Right renal cortex interstitium (tissue), 3 donors: ENCODE measurements at regions not wholly inside any gene's neighbourhood (a gene's known extent, or its start where the extent isn't known, plus 50 kb on each side); places are given as distances from the start of the nearest gene placed in this dataset.
"Not testable (repeated sequence)": the region's sequence is repeated elsewhere in the genome, so short reads cannot be mapped to it uniquely, and the experiment has no call there.

Source experiments
- DNase-seq, 3 donors: peaks; one replicate each; pipeline ENCODE4 v3.0.0-alpha.2; 2013; ENCODE audit warnings: low read depth in 3 of 3, low spot score in 2 of 3

GRCh38 chr2:138267161-138267901 is 234.2 kb upstream of the SPOPL start:
- DNase-seq: no peak

GRCh38 chr2:138267902-138268254 is 233.7 kb upstream of the SPOPL start:
- DNase-seq: no peak

- no peak for DNase-seq
Measured at GRCh38 chr2:138269765-138270164, 231.8 kb upstream of the SPOPL start.

- no peak for DNase-seq
Measured at GRCh38 chr2:138271467-138271866, 230.1 kb upstream of the SPOPL start.

- no peak for DNase-seq
Measured at GRCh38 chr2:138272524-138273195, 228.9 kb upstream of the SPOPL start.

- not testable (repeated sequence) for DNase-seq
Measured at GRCh38 chr2:138273280-138273679, 228.3 kb upstream of the SPOPL start.

GRCh38 chr2:138274421-138275291 is 226.9 kb upstream of the SPOPL start:
- no peak for DNase-seq

GRCh38 chr2:138275292-138275690 is 226.3 kb upstream of the SPOPL start:
- no peak for DNase-seq

- no peak for DNase-seq
Measured at GRCh38 chr2:138275881-138276280, 225.7 kb upstream of the SPOPL start.

GRCh38 chr2:138276339-138276738 is 225.2 kb upstream of the SPOPL start:
- no peak for DNase-seq

GRCh38 chr2:138277062-138277461 is 224.5 kb upstream of the SPOPL start:
- no peak for DNase-seq

GRCh38 chr2:138279871-138280270 is 221.7 kb upstream of the SPOPL start:
- DNase-seq: no peak

GRCh38 chr2:138280999-138281695 is 220.4 kb upstream of the SPOPL start:
- no peak for DNase-seq

GRCh38 chr2:138282014-138282672 is 219.4 kb upstream of the SPOPL start:
- no peak for DNase-seq

- no peak for DNase-seq
Measured at GRCh38 chr2:138291805-138292204, 209.8 kb upstream of the SPOPL start.

GRCh38 chr2:138293045-138293444 is 208.5 kb upstream of the SPOPL start:
- no peak for DNase-seq

GRCh38 chr2:138293549-138293948 is 208.0 kb upstream of the SPOPL start:
- no peak for DNase-seq

- no peak for DNase-seq
Measured at GRCh38 chr2:138294451-138294850, 207.1 kb upstream of the SPOPL start.

GRCh38 chr2:138296365-138296764 is 205.2 kb upstream of the SPOPL start:
- no peak for DNase-seq

GRCh38 chr2:138298120-138298814 is 203.3 kb upstream of the SPOPL start:
- no peak for DNase-seq
